ENCODE measurements at regions not wholly inside any gene's neighbourhood (a gene's known extent, or its start where the extent isn't known, plus 50 kb on each side); places are given as distances from the start of the nearest gene placed in this dataset.

- H3F3A ChIP-seq (ENCODE audit: insufficient read depth, low read length), result no peaks in the 10 kb centered on the region
- H3K36me3 ChIP-seq (ENCODE audit: insufficient read depth, low read length), result no peaks in the 10 kb centered on the region
- H4K20me1 ChIP-seq (ENCODE audit: insufficient read depth, low read length), result no peaks in the 10 kb centered on the region
- no peak overlapping the region for H2AFZ ChIP-seq (ENCODE audit: low read length)
- no peak overlapping the region for H3K4me3 ChIP-seq (ENCODE audit: low read depth, low read length, poor library complexity, severe bottlenecking)
- H3K79me2 ChIP-seq (ENCODE audit: insufficient read depth, low read length), result no peaks in the 10 kb centered on the region
- H3K9ac ChIP-seq (ENCODE audit: low read length), result no peak overlapping the region
- H3K4me2 ChIP-seq (ENCODE audit: low read length), result no peak overlapping the region
- no peak overlapping the region for H3K27ac ChIP-seq (ENCODE audit: low read depth, low read length, poor library complexity, severe bottlenecking)
- no peaks in the 10 kb centered on the region for H3K4me1 ChIP-seq (ENCODE audit: insufficient read depth, low read length, severe bottlenecking)
- no peaks in the 10 kb centered on the region for H3K9me2 ChIP-seq (ENCODE audit: low read depth, low read length)
- no peaks in the 10 kb centered on the region for H3K27me3 ChIP-seq (ENCODE audit: insufficient read depth, low read length)
- TF ChIP-seq EZH2 (IDR thresholded peaks at IDR 0.05; ENCODE audit: borderline replicate concordance, low read length), result no peak
- TF ChIP-seq, protein P1, sequence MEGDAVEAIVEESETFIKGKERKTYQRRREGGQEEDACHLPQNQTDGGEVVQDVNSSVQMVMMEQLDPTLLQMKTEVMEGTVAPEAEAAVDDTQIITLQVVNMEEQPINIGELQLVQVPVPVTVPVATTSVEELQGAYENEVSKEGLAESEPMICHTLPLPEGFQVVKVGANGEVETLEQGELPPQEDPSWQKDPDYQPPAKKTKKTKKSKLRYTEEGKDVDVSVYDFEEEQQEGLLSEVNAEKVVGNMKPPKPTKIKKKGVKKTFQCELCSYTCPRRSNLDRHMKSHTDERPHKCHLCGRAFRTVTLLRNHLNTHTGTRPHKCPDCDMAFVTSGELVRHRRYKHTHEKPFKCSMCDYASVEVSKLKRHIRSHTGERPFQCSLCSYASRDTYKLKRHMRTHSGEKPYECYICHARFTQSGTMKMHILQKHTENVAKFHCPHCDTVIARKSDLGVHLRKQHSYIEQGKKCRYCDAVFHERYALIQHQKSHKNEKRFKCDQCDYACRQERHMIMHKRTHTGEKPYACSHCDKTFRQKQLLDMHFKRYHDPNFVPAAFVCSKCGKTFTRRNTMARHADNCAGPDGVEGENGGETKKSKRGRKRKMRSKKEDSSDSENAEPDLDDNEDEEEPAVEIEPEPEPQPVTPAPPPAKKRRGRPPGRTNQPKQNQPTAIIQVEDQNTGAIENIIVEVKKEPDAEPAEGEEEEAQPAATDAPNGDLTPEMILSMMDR (IDR thresholded peaks at IDR 0.05; ENCODE audit: low read length), result no peak
- H3K9me3 ChIP-seq (ENCODE audit: low read length), result no peaks in the 10 kb centered on the region
Observed at GRCh38 chr2:226312155-226312554, 487.5 kb downstream of the IRS1 start.

GRCh38 chr2:226310146-226310545, 489.5 kb downstream of the IRS1 start:
- Histone ChIP-seq H3K9me3 (ENCODE audit: low read length) (no peaks in the 10 kb centered on the region), H3F3A (ENCODE audit: insufficient read depth, low read length) (no peaks in the 10 kb centered on the region), H3K9ac (ENCODE audit: low read length) (no peak overlapping the region), H3K27ac (ENCODE audit: low read depth, low read length, poor library complexity, severe bottlenecking) (no peak overlapping the region), H3K36me3 (ENCODE audit: insufficient read depth, low read length) (no peaks in the 10 kb centered on the region), H3K4me3 (ENCODE audit: low read depth, low read length, poor library complexity, severe bottlenecking) (no peak overlapping the region), H4K20me1 (ENCODE audit: insufficient read depth, low read length) (no peaks in the 10 kb centered on the region), H3K9me2 (ENCODE audit: low read depth, low read length) (no peaks in the 10 kb centered on the region), H2AFZ (ENCODE audit: low read length) (no peak overlapping the region), H3K79me2 (ENCODE audit: insufficient read depth, low read length) (no peaks in the 10 kb centered on the region), H3K27me3 (ENCODE audit: insufficient read depth, low read length) (no peaks in the 10 kb centered on the region), H3K4me1 (ENCODE audit: insufficient read depth, low read length, severe bottlenecking) (no peaks in the 10 kb centered on the region), H3K4me2 (ENCODE audit: low read length) (no peak overlapping the region)
- TF ChIP-seq, protein P1 (IDR thresholded peaks at IDR 0.05; ENCODE audit: low read length), result no peak
- TF ChIP-seq EZH2 (IDR thresholded peaks at IDR 0.05; ENCODE audit: borderline replicate concordance, low read length), result no peak

- no peak overlapping the region for H2AFZ ChIP-seq (ENCODE audit: low read length)
Observed at GRCh38 chr2:226308986-226309385, 490.6 kb downstream of the IRS1 start.

More at GRCh38 chr2:226308986-226309385, 490.6 kb downstream of the IRS1 start:
- Histone ChIP-seq H3K36me3 (ENCODE audit: insufficient read depth, low read length) (no peaks in the 10 kb centered on the region), H3K27me3 (ENCODE audit: insufficient read depth, low read length) (no peaks in the 10 kb centered on the region), H3K9me3 (ENCODE audit: low read length) (no peaks in the 10 kb centered on the region), H3K4me3 (ENCODE audit: low read depth, low read length, poor library complexity, severe bottlenecking) (no peak overlapping the region), H3K9me2 (ENCODE audit: low read depth, low read length) (no peaks in the 10 kb centered on the region), H4K20me1 (ENCODE audit: insufficient read depth, low read length) (no peaks in the 10 kb centered on the region), H3K27ac (ENCODE audit: low read depth, low read length, poor library complexity, severe bottlenecking) (no peak overlapping the region), H3K4me2 (ENCODE audit: low read length) (no peak overlapping the region), H3K4me1 (ENCODE audit: insufficient read depth, low read length, severe bottlenecking) (no peaks in the 10 kb centered on the region), H3K9ac (ENCODE audit: low read length) (no peak overlapping the region), H3K79me2 (ENCODE audit: insufficient read depth, low read length) (no peaks in the 10 kb centered on the region), H3F3A (ENCODE audit: insufficient read depth, low read length) (no peaks in the 10 kb centered on the region)
- TF ChIP-seq EZH2 (IDR thresholded peaks at IDR 0.05; ENCODE audit: borderline replicate concordance, low read length), result no peak
- TF ChIP-seq, protein P1 (IDR thresholded peaks at IDR 0.05; ENCODE audit: low read length), result no peak

Data from OCI-LY1 (cell line).